Transverse colon (tissue), 4 donors: ENCODE measurements at regions not wholly inside any gene's neighbourhood (a gene's known extent, or its start where the extent isn't known, plus 50 kb on each side); places are given as distances from the start of the nearest gene placed in this dataset.

ENCODE experiments used
- POLR2A ChIP-seq: fragments of 450-650 bp; IDR thresholded peaks from one replicate; pipeline ENCODE4 v1.6.1; 2016; ENCODE audit warnings: antibody characterized with exemption, mild to moderate bottlenecking, moderate library complexity
- POLR2AphosphoS5 ChIP-seq, 3 donors: sonication (generic); formaldehyde crosslinking; IDR thresholded peaks; one replicate each; pipeline ENCODE4 v1.6.1; 2016; ENCODE audit warnings: antibody characterized with exemption in 3 of 3
- TF ChIP-seq, protein P1 (sequence below), 5 experiments: fragments of 200-600 bp in 3 of 5; fragments of 450-650 bp in 2 of 5; sonication (generic) in 3 of 5; IDR thresholded peaks; 1 replicate in 2 of 5; 2 replicates in 3 of 5; pipeline ENCODE4 v1.5.1; 2016 to 2017; ENCODE audit warnings: antibody characterized with exemption in 5 of 5, inconsistent platforms in 3 of 5, mild to moderate bottlenecking in 2 of 5, moderate library complexity in 1 of 5

DNA sequence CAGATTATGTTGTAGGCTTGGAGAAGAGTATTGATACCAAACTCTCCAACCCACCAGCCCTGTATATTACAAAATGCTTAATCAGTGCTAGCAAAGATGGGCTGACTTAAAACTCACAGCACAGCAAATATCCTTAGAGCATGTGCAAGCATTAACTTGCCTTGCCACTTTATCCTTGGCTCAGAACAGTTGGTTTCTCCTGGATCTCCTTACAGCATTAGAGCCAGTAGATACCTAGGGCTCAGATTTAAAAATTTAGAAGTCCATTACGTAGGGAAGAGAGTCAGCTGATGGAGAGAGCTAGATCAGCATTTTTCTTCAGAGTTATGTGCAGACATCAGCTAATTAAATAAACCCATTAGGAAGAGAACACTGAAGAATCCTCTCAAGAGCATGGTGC lies 198.5 kb upstream of the ZBED5 start:
- TF ChIP-seq, protein P1, sequence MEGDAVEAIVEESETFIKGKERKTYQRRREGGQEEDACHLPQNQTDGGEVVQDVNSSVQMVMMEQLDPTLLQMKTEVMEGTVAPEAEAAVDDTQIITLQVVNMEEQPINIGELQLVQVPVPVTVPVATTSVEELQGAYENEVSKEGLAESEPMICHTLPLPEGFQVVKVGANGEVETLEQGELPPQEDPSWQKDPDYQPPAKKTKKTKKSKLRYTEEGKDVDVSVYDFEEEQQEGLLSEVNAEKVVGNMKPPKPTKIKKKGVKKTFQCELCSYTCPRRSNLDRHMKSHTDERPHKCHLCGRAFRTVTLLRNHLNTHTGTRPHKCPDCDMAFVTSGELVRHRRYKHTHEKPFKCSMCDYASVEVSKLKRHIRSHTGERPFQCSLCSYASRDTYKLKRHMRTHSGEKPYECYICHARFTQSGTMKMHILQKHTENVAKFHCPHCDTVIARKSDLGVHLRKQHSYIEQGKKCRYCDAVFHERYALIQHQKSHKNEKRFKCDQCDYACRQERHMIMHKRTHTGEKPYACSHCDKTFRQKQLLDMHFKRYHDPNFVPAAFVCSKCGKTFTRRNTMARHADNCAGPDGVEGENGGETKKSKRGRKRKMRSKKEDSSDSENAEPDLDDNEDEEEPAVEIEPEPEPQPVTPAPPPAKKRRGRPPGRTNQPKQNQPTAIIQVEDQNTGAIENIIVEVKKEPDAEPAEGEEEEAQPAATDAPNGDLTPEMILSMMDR (IDR thresholded peaks at IDR 0.05), result no peak
- TF ChIP-seq POLR2A (no peak), POLR2AphosphoS5 (IDR thresholded peaks at IDR 0.05) (no peak)
